Breast epithelium (tissue), 3 donors: ENCODE measurements at regions not wholly inside any gene's neighbourhood (a gene's known extent, or its start where the extent isn't known, plus 50 kb on each side); places are given as distances from the start of the nearest gene placed in this dataset.

Source experiments
- POLR2A ChIP-seq: fragments of 450-650 bp; IDR thresholded peaks from one replicate; pipeline ENCODE4 v1.6.1; 2016; ENCODE audit warnings: antibody characterized with exemption, mild to moderate bottlenecking, moderate library complexity
- POLR2AphosphoS5 ChIP-seq, 3 donors: sonication (generic); formaldehyde crosslinking; IDR thresholded peaks; one replicate each; pipeline ENCODE4 v1.6.1; 2017; ENCODE audit warnings: antibody characterized with exemption in 3 of 3
- TF ChIP-seq, protein P1 (sequence below), 3 donors: fragments of 450-650 bp; IDR thresholded peaks; one replicate each; pipeline ENCODE4 v1.5.1; 2016 to 2017; ENCODE audit warnings: antibody characterized with exemption in 3 of 3, mild to moderate bottlenecking in 3 of 3, moderate library complexity in 3 of 3

DNA sequence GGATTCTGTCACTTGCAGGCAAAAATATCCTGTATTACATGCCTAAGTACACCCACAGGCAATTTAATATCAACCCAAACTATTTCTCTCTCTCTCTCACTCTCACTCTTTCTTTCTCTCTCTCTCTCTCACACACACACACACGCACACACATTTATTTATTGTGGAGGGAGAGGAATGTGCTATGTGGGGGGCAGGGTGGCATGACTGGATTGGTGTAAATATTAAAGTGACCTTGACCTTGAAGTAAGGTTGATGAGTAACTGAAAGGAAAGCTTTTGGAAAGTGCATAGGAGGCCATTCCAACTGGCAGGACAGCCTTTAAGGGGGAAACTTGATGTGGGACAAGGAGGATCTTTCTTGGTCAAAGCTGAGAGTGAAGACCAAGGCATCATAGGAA lies 589.7 kb upstream of the KIRREL3 start:
- TF ChIP-seq, protein P1, sequence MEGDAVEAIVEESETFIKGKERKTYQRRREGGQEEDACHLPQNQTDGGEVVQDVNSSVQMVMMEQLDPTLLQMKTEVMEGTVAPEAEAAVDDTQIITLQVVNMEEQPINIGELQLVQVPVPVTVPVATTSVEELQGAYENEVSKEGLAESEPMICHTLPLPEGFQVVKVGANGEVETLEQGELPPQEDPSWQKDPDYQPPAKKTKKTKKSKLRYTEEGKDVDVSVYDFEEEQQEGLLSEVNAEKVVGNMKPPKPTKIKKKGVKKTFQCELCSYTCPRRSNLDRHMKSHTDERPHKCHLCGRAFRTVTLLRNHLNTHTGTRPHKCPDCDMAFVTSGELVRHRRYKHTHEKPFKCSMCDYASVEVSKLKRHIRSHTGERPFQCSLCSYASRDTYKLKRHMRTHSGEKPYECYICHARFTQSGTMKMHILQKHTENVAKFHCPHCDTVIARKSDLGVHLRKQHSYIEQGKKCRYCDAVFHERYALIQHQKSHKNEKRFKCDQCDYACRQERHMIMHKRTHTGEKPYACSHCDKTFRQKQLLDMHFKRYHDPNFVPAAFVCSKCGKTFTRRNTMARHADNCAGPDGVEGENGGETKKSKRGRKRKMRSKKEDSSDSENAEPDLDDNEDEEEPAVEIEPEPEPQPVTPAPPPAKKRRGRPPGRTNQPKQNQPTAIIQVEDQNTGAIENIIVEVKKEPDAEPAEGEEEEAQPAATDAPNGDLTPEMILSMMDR (IDR thresholded peaks at IDR 0.05): no peak
- no peak for TF ChIP-seq POLR2AphosphoS5 (IDR thresholded peaks at IDR 0.05)
- TF ChIP-seq POLR2A: no peak
